A549 (cell line): ENCODE measurements at regions not wholly inside any gene's neighbourhood (a gene's known extent, or its start where the extent isn't known, plus 50 kb on each side); places are given as distances from the start of the nearest gene placed in this dataset.
A peak's percentile ranks its signal among the peaks of the same experiment; 100 is the strongest.

Experiments used
- ATAC-seq, 2 experiments: fragments of 200-7000 bp in 1 of 2; fragments of >200 bp in 1 of 2; cut with Nextera tagmentation in 1 of 2; cut with Tn5 transposase in 1 of 2; 3 replicates each; pipeline versions ENCODE4 v1.8.0 to v1.9.1; 2018 to 2020; ENCODE audit warnings: mild to moderate bottlenecking in 1 of 2, moderate library complexity in 1 of 2
- CTCF ChIA-PET: fragments of 300-600 bp; sonication (Branson Sonifier 250); formaldehyde crosslinking; extraction: SDS; loops from one replicate; lab custom pipeline; 2021; ENCODE audit warnings: antibody characterized with exemption, inconsistent platforms; lab: Yijun Ruan, JAX
- POLR2A ChIA-PET: fragments of 350-600 bp; formaldehyde crosslinking; extraction: SDS; loops from one replicate; lab custom pipeline; 2021; ENCODE audit warnings: antibody characterized with exemption, inconsistent platforms; lab: Yijun Ruan, JAX
- DNase-seq, 2 experiments: peaks; one replicate each; pipeline versions ENCODE4 v3.0.0 to v3.0.0-alpha.2; 2011 to 2016; ENCODE audit warnings: low read depth in 1 of 2, low spot score in 1 of 2
- FAIRE-seq: peaks from 2 replicates; lab custom pipeline; 2011; peaks lifted over from hg19 to GRCh38; lab: Jason Lieb, UNC
- H3K27ac ChIP-seq, 2 experiments: fragments of >200 bp; sonication (Bioruptor Twin); formaldehyde crosslinking; 3 replicates each; pipeline ENCODE4 v1.5.1; 2016 to 2017
- H3K4me1 ChIP-seq: fragments of >200 bp; sonication (Bioruptor Twin); formaldehyde crosslinking; 3 replicates; pipeline ENCODE4 v1.6.1; 2016
- H3K4me2 ChIP-seq: fragments of >200 bp; sonication (Bioruptor Twin); formaldehyde crosslinking; 3 replicates; pipeline ENCODE4 v1.6.1; 2016
- H3K4me3 ChIP-seq: fragments of >200 bp; sonication (Bioruptor Twin); formaldehyde crosslinking; 3 replicates; pipeline ENCODE4 v1.5.1; 2016
- H3K9me3 ChIP-seq: fragments of >200 bp; sonication (Bioruptor Twin); formaldehyde crosslinking; 3 replicates; pipeline ENCODE4 v1.6.1; 2016
- BHLHE40 ChIP-seq: IDR thresholded peaks from 2 replicates; pipeline ENCODE4 v1.6.1; 2012; ENCODE audit warnings: low read depth, low read length, inconsistent platforms
- CBX2 ChIP-seq: fragments of 200-600 bp; sonication (generic); IDR thresholded peaks from 2 replicates; pipeline ENCODE4 v1.6.1; 2016; ENCODE audit warnings: low read depth, mild to moderate bottlenecking, borderline replicate concordance
- CHD4 ChIP-seq: fragments of 200-600 bp; sonication (generic); IDR thresholded peaks from 2 replicates; pipeline ENCODE4 v1.6.1; 2016; ENCODE audit warnings: antibody characterized with exemption, mild to moderate bottlenecking, borderline replicate concordance
- EHF ChIP-seq: fragments of 250-450 bp; sonication (Bioruptor Pico); IDR thresholded peaks from 2 replicates; pipeline ENCODE4 v1.5.0; 2020; ENCODE audit warnings: mild to moderate bottlenecking
- ESRRA ChIP-seq: fragments of 150-350 bp; IDR thresholded peaks from 2 replicates; pipeline ENCODE4 v1.6.1; 2014; ENCODE audit warnings: mild to moderate bottlenecking, low read length, borderline replicate concordance
- FOSB ChIP-seq: fragments of 250-450 bp; sonication (Bioruptor Pico); IDR thresholded peaks from 2 replicates; pipeline ENCODE4 v1.5.0; 2020; ENCODE audit warnings: mild to moderate bottlenecking, moderate library complexity
- FOSL2 ChIP-seq, 2 experiments: fragments of 450-650 bp in 1 of 2; fragments of >200 bp in 1 of 2; sonication (Bioruptor Twin) in 1 of 2; formaldehyde crosslinking; IDR thresholded peaks; 2 replicates each; pipeline versions ENCODE4 v1.5.0 to v1.6.1; 2016 to 2020; ENCODE audit warnings: mild to moderate bottlenecking in 1 of 2, moderate library complexity in 1 of 2
- FOXS1 ChIP-seq: fragments of 250-450 bp; sonication (Bioruptor Pico); IDR thresholded peaks from 2 replicates; pipeline ENCODE4 v1.5.0; 2020; ENCODE audit warnings: mild to moderate bottlenecking, moderate library complexity
- GATA3 ChIP-seq: IDR thresholded peaks from 2 replicates; pipeline ENCODE4 v1.6.1; 2012; ENCODE audit warnings: borderline replicate concordance
- HDAC2 ChIP-seq: fragments of 200-600 bp; sonication (generic); IDR thresholded peaks from 2 replicates; pipeline ENCODE4 v1.6.1; 2016
- HOXA7 ChIP-seq: fragments of 250-450 bp; sonication (Bioruptor Pico); IDR thresholded peaks from 2 replicates; pipeline ENCODE4 v1.5.0; 2020; ENCODE audit warnings: mild to moderate bottlenecking, moderate library complexity
- HOXB5 ChIP-seq: fragments of 250-450 bp; sonication (Bioruptor Pico); IDR thresholded peaks from 2 replicates; pipeline ENCODE4 v1.5.0; 2020; ENCODE audit warnings: mild to moderate bottlenecking, moderate library complexity
- KDM1A ChIP-seq: fragments of 200-600 bp; sonication (generic); IDR thresholded peaks from 2 replicates; pipeline ENCODE4 v1.6.1; 2016; ENCODE audit warnings: low read depth, mild to moderate bottlenecking
- MAZ ChIP-seq: fragments of 150-350 bp; IDR thresholded peaks from 2 replicates; pipeline ENCODE4 v1.6.1; 2014; ENCODE audit warnings: antibody characterized with exemption, low read depth, low read length, borderline replicate concordance
- POLR2A ChIP-seq: IDR thresholded peaks from 2 replicates; pipeline ENCODE4 v1.6.1; 2012; ENCODE audit warnings: mild to moderate bottlenecking, low read length
- POLR2AphosphoS2 ChIP-seq: conservative IDR thresholded peaks from 2 replicates; pipeline ENCODE4 v1.6.1; 2012; ENCODE audit warnings: low read length, improper control_type of control experiment, inconsistent platforms
- RARB ChIP-seq: fragments of 250-450 bp; sonication (Bioruptor Pico); IDR thresholded peaks from 2 replicates; pipeline ENCODE4 v1.8.0; 2021; ENCODE audit warnings: mild to moderate bottlenecking, moderate library complexity
- TP53 ChIP-seq: fragments of 250-450 bp; sonication (Bioruptor Pico); IDR thresholded peaks from 2 replicates; pipeline ENCODE4 v1.5.0; 2021; ENCODE audit warnings: mild to moderate bottlenecking, moderate library complexity
- ZNF302 ChIP-seq: fragments of 250-450 bp; sonication (Bioruptor Pico); IDR thresholded peaks from 2 replicates; pipeline ENCODE4 v1.9.0; 2021; ENCODE audit warnings: inconsistent platforms, mild to moderate bottlenecking, moderate library complexity
- ZSCAN20 ChIP-seq: fragments of 250-450 bp; sonication (Bioruptor Pico); IDR thresholded peaks from 2 replicates; pipeline ENCODE4 v1.8.0; 2022; ENCODE audit warnings: mild to moderate bottlenecking, moderate library complexity
- WGBS: methylation state at CpG from one replicate; pipeline ENCODE4 v1.1.6; 2017; ENCODE audit errors: missing lambda C conversion rate; 5-methylcytosine and 5-hydroxymethylcytosine counted together
- TF ChIP-seq, protein P1 (sequence below): IDR thresholded peaks from 2 replicates; pipeline ENCODE4 v1.6.1; 2012
- TF ChIP-seq, protein P2 (sequence below): fragments of 150-350 bp; IDR thresholded peaks from 2 replicates; pipeline ENCODE4 v1.6.1; 2014; ENCODE audit warnings: low read depth, mild to moderate bottlenecking, low read length
- TF ChIP-seq, protein P3 (sequence below): fragments of 250-450 bp; sonication (Bioruptor Pico); IDR thresholded peaks from 2 replicates; pipeline ENCODE4 v1.5.0; 2020; ENCODE audit warnings: low read depth, mild to moderate bottlenecking, moderate library complexity
- TF ChIP-seq, protein P4 (sequence below): fragments of >200 bp; sonication (Bioruptor Twin); formaldehyde crosslinking; IDR thresholded peaks from 3 replicates; pipeline ENCODE4 v1.6.1; 2016
- TF ChIP-seq, protein P5 (sequence below): IDR thresholded peaks from 2 replicates; pipeline ENCODE4 v1.6.1; 2012; ENCODE audit warnings: low read depth, borderline replicate concordance

DNA sequence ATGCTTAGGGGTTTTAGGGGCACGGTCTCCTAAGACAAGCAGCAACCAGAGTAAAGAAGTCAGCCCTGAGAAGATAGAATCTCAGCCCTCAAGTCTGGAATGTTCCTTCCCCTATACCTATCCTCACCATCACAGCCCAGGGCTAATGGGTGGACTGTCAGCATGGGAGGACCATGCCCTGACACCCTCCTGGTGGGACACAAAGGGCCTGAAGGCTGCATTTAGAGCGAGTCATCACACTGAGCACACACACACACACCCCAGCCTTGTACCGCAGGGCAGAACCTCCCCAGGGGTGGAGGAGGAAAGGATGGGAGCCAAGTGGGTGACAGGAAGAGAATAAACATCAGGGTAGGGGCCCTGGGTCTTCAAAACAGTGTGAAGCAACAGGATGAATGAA lies 174.8 kb upstream of the SERP2 start:
- Histone ChIP-seq H3K4me2 (peak overlapping the region; percentile 30; the same call in 2 of the 3 replicates), H3K9me3 (no peaks in the 10 kb centered on the region), H3K4me1 (peaks cover 27% of the 10 kb centered on the region), H3K4me3 (no peak overlapping the region), H3K27ac (peak overlapping the region in 1 of 2 experiments; percentile 69; a peak in 3 of 6 replicates)
- FAIRE-seq (no peak), DNase-seq (no peak), ATAC-seq (no peak; a peak in 1 of 6 replicates)
- ChIA-PET POLR2A (interaction anchor here (1.2 kb wide), 1 partner anchor 236 kb away, joined by 4 read pairs; no protein-coding TSS in a partner anchor), CTCF (interaction anchor here (1.0 kb wide), 1 partner anchor 89 kb away, joined by 3 read pairs; no protein-coding TSS in a partner anchor)
- TF ChIP-seq ZNF302 (CRISPR knock-in tag) (no peak), HDAC2 (no peak), HOXB5 (CRISPR knock-in tag) (no peak), EHF (no peak), CBX2 (no peak), ESRRA (no peak), POLR2A (no peak), POLR2AphosphoS2 (no peak), FOSB (CRISPR knock-in tag) (no peak), ZSCAN20 (no peak), CHD4 (no peak), GATA3 (no peak)
- TF ChIP-seq, protein P1, sequence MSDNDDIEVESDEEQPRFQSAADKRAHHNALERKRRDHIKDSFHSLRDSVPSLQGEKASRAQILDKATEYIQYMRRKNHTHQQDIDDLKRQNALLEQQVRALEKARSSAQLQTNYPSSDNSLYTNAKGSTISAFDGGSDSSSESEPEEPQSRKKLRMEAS: no peak
- TF ChIP-seq, protein P2, sequence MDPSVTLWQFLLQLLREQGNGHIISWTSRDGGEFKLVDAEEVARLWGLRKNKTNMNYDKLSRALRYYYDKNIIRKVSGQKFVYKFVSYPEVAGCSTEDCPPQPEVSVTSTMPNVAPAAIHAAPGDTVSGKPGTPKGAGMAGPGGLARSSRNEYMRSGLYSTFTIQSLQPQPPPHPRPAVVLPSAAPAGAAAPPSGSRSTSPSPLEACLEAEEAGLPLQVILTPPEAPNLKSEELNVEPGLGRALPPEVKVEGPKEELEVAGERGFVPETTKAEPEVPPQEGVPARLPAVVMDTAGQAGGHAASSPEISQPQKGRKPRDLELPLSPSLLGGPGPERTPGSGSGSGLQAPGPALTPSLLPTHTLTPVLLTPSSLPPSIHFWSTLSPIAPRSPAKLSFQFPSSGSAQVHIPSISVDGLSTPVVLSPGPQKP: no peak
- TF ChIP-seq, protein P3, sequence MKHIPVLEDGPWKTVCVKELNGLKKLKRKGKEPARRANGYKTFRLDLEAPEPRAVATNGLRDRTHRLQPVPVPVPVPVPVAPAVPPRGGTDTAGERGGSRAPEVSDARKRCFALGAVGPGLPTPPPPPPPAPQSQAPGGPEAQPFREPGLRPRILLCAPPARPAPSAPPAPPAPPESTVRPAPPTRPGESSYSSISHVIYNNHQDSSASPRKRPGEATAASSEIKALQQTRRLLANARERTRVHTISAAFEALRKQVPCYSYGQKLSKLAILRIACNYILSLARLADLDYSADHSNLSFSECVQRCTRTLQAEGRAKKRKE (CRISPR knock-in tag): no peak
- 48% methylated on average over 3 of the region's 3 CpGs for WGBS

DNA sequence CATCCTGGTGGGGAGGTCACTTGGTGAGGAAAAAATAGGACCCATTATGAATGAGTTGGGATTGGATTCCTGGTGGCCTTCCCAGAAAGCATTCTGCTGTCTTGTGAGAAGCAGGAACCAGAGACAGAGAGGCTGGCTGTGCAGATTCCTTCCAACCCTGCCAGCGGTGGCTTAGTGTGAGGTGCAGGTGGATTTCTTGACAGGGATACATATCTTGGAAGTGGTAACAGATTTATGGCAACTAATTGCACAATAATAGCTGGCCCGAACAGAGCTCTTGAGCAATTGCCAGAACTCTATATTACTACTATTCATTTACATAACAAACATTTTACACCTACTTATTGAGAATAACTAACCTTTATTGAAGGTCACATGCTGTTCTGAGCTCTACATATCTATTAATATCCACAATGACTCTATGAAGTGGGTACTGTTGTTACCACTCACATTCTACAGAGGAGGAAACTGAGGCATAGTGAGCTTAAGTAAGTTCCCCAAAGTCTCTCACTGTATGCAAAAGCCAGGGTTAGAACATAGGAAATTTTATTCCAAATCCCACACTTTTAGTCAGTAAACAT lies 173.9 kb upstream of the SERP2 start:
- no peak for DNase-seq
- TF ChIP-seq FOSB (CRISPR knock-in tag) (no peak), BHLHE40 (no peak), RARB (CRISPR knock-in tag) (no peak), MAZ (no peak), KDM1A (no peak), FOSL2 (IDR thresholded peaks at IDR 0.05) (no peak), FOSL2 (CRISPR knock-in tag; IDR thresholded peaks at IDR 0.05) (no peak), CHD4 (no peak), FOXS1 (CRISPR knock-in tag) (no peak), TP53 (CRISPR knock-in tag) (no peak), HOXA7 (no peak)
- TF ChIP-seq, protein P4, sequence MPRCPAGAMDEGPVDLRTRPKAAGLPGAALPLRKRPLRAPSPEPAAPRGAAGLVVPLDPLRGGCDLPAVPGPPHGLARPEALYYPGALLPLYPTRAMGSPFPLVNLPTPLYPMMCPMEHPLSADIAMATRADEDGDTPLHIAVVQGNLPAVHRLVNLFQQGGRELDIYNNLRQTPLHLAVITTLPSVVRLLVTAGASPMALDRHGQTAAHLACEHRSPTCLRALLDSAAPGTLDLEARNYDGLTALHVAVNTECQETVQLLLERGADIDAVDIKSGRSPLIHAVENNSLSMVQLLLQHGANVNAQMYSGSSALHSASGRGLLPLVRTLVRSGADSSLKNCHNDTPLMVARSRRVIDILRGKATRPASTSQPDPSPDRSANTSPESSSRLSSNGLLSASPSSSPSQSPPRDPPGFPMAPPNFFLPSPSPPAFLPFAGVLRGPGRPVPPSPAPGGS: no peak
- TF ChIP-seq, protein P5, sequence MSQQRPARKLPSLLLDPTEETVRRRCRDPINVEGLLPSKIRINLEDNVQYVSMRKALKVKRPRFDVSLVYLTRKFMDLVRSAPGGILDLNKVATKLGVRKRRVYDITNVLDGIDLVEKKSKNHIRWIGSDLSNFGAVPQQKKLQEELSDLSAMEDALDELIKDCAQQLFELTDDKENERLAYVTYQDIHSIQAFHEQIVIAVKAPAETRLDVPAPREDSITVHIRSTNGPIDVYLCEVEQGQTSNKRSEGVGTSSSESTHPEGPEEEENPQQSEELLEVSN: no peak
- TF ChIP-seq, all 56 proteins: peak for 0
- ATAC-seq (no peak), FAIRE-seq (no peak)
- 74% methylated on average over 2 of the region's 2 CpGs for whole genome bisulfite sequencing
- Histone ChIP-seq H3K27ac (peak overlapping the region in 1 of 2 experiments; percentile 69; a peak in 3 of 6 replicates), H3K4me1 (peaks cover 27% of the 10 kb centered on the region), H3K4me2 (no peak overlapping the region; the same call in 2 of the 3 replicates), H3K9me3 (no peaks in the 10 kb centered on the region), H3K4me3 (no peak overlapping the region)
- ChIA-PET POLR2A (no interaction called here), CTCF (interaction anchor here (0.7 to 0.9 kb wide), 2 partner anchors 17 to 238 kb away, joined by 3 read pairs; no protein-coding TSS in a partner anchor)
